GM23248 (cell line): ENCODE measurements at regions not wholly inside any gene's neighbourhood (a gene's known extent, or its start where the extent isn't known, plus 50 kb on each side); places are given as distances from the start of the nearest gene placed in this dataset.

Source experiments
- DNase-seq: peaks from one replicate; pipeline ENCODE4 v3.0.0-alpha.2; 2015
- H2AFZ ChIP-seq: fragments of 200-600 bp; sonication (generic); 2 replicates; pipeline ENCODE4 v1.6.1; 2016; ENCODE audit warnings: antibody characterized with exemption
- H3F3A ChIP-seq: fragments of 200-600 bp; sonication (generic); 2 replicates; pipeline ENCODE4 v1.6.1; 2016; ENCODE audit warnings: mild to moderate bottlenecking, antibody characterized with exemption, mixed run types; ENCODE audit not compliant: insufficient read depth
- H3K27ac ChIP-seq: fragments of 200-600 bp; sonication (generic); 2 replicates; pipeline ENCODE4 v1.5.1; 2016; ENCODE audit warnings: mild to moderate bottlenecking
- H3K27me3 ChIP-seq: fragments of 200-600 bp; sonication (generic); replicated peaks from 2 replicates; pipeline ENCODE4 v1.6.1; 2016; ENCODE audit warnings: mild to moderate bottlenecking; ENCODE audit not compliant: insufficient read depth
- H3K36me3 ChIP-seq: fragments of 200-600 bp; sonication (generic); 2 replicates; pipeline ENCODE4 v1.6.1; 2016; ENCODE audit warnings: low read depth, mild to moderate bottlenecking
- H3K4me1 ChIP-seq: fragments of 200-600 bp; sonication (generic); 2 replicates; pipeline ENCODE4 v1.6.1; 2016; ENCODE audit warnings: mild to moderate bottlenecking; ENCODE audit not compliant: insufficient read depth
- H3K4me2 ChIP-seq: fragments of 200-600 bp; sonication (generic); one replicate; pipeline ENCODE4 v1.6.1; 2016; ENCODE audit warnings: mild to moderate bottlenecking; ENCODE audit not compliant: unreplicated experiment
- H3K4me3 ChIP-seq: fragments of 200-600 bp; sonication (generic); 2 replicates; pipeline ENCODE4 v1.5.1; 2016; ENCODE audit warnings: mild to moderate bottlenecking
- H3K79me2 ChIP-seq: fragments of 200-600 bp; sonication (generic); 2 replicates; pipeline ENCODE4 v1.6.1; 2016; ENCODE audit warnings: mild to moderate bottlenecking; ENCODE audit not compliant: insufficient read depth
- H3K9ac ChIP-seq: fragments of 200-600 bp; sonication (generic); 2 replicates; pipeline ENCODE4 v1.6.1; 2016; ENCODE audit warnings: mild to moderate bottlenecking
- H3K9me2 ChIP-seq: fragments of 200-600 bp; sonication (generic); 2 replicates; pipeline ENCODE4 v1.6.1; 2016; ENCODE audit warnings: mixed run types, mild to moderate bottlenecking, moderate library complexity; ENCODE audit not compliant: insufficient read depth
- H3K9me3 ChIP-seq: fragments of 200-600 bp; sonication (generic); one replicate; pipeline ENCODE4 v1.6.1; 2017; ENCODE audit warnings: low read depth
- H4K20me1 ChIP-seq: fragments of 200-600 bp; sonication (generic); 2 replicates; pipeline ENCODE4 v1.6.0; 2016; ENCODE audit not compliant: insufficient read depth
- EZH2 ChIP-seq: fragments of 200-600 bp; sonication (generic); IDR thresholded peaks from 2 replicates; pipeline ENCODE4 v1.6.1; 2018; ENCODE audit warnings: antibody characterized with exemption, mild to moderate bottlenecking; ENCODE audit not compliant: insufficient read depth, poor library complexity, severe bottlenecking
- EZH2phosphoT487 ChIP-seq: fragments of 200-600 bp; sonication (generic); IDR thresholded peaks from 2 replicates; pipeline ENCODE4 v1.6.1; 2018; ENCODE audit warnings: antibody characterized with exemption, moderate library complexity, mild to moderate bottlenecking, low read depth; ENCODE audit not compliant: insufficient read depth
- WGBS, 2 experiments: methylation state at CpG; one replicate each; pipeline ENCODE4 v1.1.6; 2015 to 2017; ENCODE audit warnings: low lambda C conversion rate in 2 of 2, low coverage in 1 of 2; ENCODE audit errors: missing lambda C conversion rate in 2 of 2; 5-methylcytosine and 5-hydroxymethylcytosine counted together
- in situ Hi-C: fragments of 300-500 bp; cut with MboI; formaldehyde crosslinking; loops from 2 replicates; pipeline ENCODE4 v1.15.0; 2020

- Histone ChIP-seq H3K27me3 (peaks cover 22% of the 10 kb centered on the region; the same call in 1 of the 2 replicates), H4K20me1 (no peaks in the 10 kb centered on the region), H3K36me3 (no peaks in the 10 kb centered on the region), H3K9me3 (no peaks in the 10 kb centered on the region), H3K4me1 (no peaks in the 10 kb centered on the region), H3K27ac (no peak overlapping the region), H3K79me2 (no peaks in the 10 kb centered on the region), H3K4me2 (no peak overlapping the region), H3K4me3 (no peak overlapping the region), H3K9me2 (no peaks in the 10 kb centered on the region), H3F3A (no peaks in the 10 kb centered on the region), H3K9ac (no peak overlapping the region), H2AFZ (no peak overlapping the region)
- TF ChIP-seq EZH2: no peak
- TF ChIP-seq EZH2phosphoT487: no peak
- in situ Hi-C loops: no loop called here
- 76 to 79% methylated on average over 5 of the region's 5 CpGs for WGBS, 2 experiments
- no peak for DNase-seq
These were observed 111.2 kb upstream of the RAPGEF2 start for GRCh38 chr4:158991534-158992155.

- H2AFZ ChIP-seq: no peak overlapping the region
- H3K4me1 ChIP-seq: peaks cover 19% of the 10 kb centered on the region
- H3K27ac ChIP-seq: no peak overlapping the region
- no peaks in the 10 kb centered on the region for H3K9me3 ChIP-seq
- H3K9me2 ChIP-seq: no peaks in the 10 kb centered on the region
- no peak for DNase-seq
- in situ Hi-C loops: no loop called here
- no peak overlapping the region for H3K9ac ChIP-seq
- H4K20me1 ChIP-seq: no peaks in the 10 kb centered on the region
- no peaks in the 10 kb centered on the region; the same call in 1 of the 2 replicates for H3F3A ChIP-seq
- H3K4me3 ChIP-seq: no peak overlapping the region
- TF ChIP-seq EZH2 (no peak), EZH2phosphoT487 (no peak)
- peaks cover 22% of the 10 kb centered on the region; the same call in 1 of the 2 replicates for H3K27me3 ChIP-seq
- no peaks in the 10 kb centered on the region for H3K79me2 ChIP-seq
- WGBS, 2 experiments: 84 to 96% methylated on average over 2 of the region's 2 CpGs
- H3K36me3 ChIP-seq: no peaks in the 10 kb centered on the region
- H3K4me2 ChIP-seq: no peak overlapping the region
These were observed 109.0 kb upstream of the RAPGEF2 start for GRCh38 chr4:158993891-158994290.

- H3K4me2 ChIP-seq: no peak overlapping the region
- in situ Hi-C loops: no loop called here
These were observed 107.8 kb upstream of the RAPGEF2 start for GRCh38 chr4:158995040-158995439.

GRCh38 chr4:158995965-158996364 is 106.9 kb upstream of the RAPGEF2 start:
- H3F3A ChIP-seq: no peaks in the 10 kb centered on the region; the same call in 1 of the 2 replicates
- in situ Hi-C loops: no loop called here
- H3K4me1 ChIP-seq: peaks cover 21% of the 10 kb centered on the region
- no peaks in the 10 kb centered on the region for H4K20me1 ChIP-seq
- H3K79me2 ChIP-seq: no peaks in the 10 kb centered on the region
- H3K27ac ChIP-seq: no peak overlapping the region
- no peaks in the 10 kb centered on the region for H3K9me3 ChIP-seq
- 83% methylated on average over 8 of the region's 8 CpGs for whole genome bisulfite sequencing, 2 experiments
- H3K4me3 ChIP-seq: no peak overlapping the region
- peaks cover 20% of the 10 kb centered on the region; the same call in 1 of the 2 replicates for H3K27me3 ChIP-seq
- no peak overlapping the region for H3K4me2 ChIP-seq
- H3K9ac ChIP-seq: no peak overlapping the region
- no peaks in the 10 kb centered on the region for H3K9me2 ChIP-seq
- H3K36me3 ChIP-seq: no peaks in the 10 kb centered on the region
- no peak for DNase-seq
- TF ChIP-seq EZH2phosphoT487: no peak
- no peak for TF ChIP-seq EZH2
- H2AFZ ChIP-seq: no peak overlapping the region

More at GRCh38 chr4:158995040-158995439, 107.8 kb upstream of the RAPGEF2 start:
- DNase-seq: no peak
- no peaks in the 10 kb centered on the region for H3K9me2 ChIP-seq
- H3K4me1 ChIP-seq: peaks cover 21% of the 10 kb centered on the region
- no peak overlapping the region for H3K27ac ChIP-seq
- H3K4me3 ChIP-seq: no peak overlapping the region
- 61 to 73% methylated on average over 2 of the region's 2 CpGs for WGBS, 2 experiments
- no peak overlapping the region for H3K9ac ChIP-seq
- H3K36me3 ChIP-seq: no peaks in the 10 kb centered on the region
- TF ChIP-seq EZH2phosphoT487: no peak
- no peak for TF ChIP-seq EZH2
- H3K9me3 ChIP-seq: no peaks in the 10 kb centered on the region
- no peaks in the 10 kb centered on the region; the same call in 1 of the 2 replicates for H3F3A ChIP-seq
- peaks cover 22% of the 10 kb centered on the region; the same call in 1 of the 2 replicates for H3K27me3 ChIP-seq
- no peaks in the 10 kb centered on the region for H3K79me2 ChIP-seq
- H4K20me1 ChIP-seq: no peaks in the 10 kb centered on the region
- H2AFZ ChIP-seq: no peak overlapping the region
